ENCODE measurements at regions not wholly inside any gene's neighbourhood (a gene's known extent, or its start where the extent isn't known, plus 50 kb on each side); places are given as distances from the start of the nearest gene placed in this dataset.

GRCh38 chr16:51755039-51755501 lies 604.0 kb upstream of the SALL1 start:
- no peak for TF ChIP-seq CTCF (IDR thresholded peaks at IDR 0.05)
- TF ChIP-seq POLR2A (IDR thresholded peaks at IDR 0.05) = no peak

All from uterus (tissue), 2 donors.